ENCODE measurements at regions not wholly inside any gene's neighbourhood (a gene's known extent, or its start where the extent isn't known, plus 50 kb on each side); places are given as distances from the start of the nearest gene placed in this dataset.

DNA sequence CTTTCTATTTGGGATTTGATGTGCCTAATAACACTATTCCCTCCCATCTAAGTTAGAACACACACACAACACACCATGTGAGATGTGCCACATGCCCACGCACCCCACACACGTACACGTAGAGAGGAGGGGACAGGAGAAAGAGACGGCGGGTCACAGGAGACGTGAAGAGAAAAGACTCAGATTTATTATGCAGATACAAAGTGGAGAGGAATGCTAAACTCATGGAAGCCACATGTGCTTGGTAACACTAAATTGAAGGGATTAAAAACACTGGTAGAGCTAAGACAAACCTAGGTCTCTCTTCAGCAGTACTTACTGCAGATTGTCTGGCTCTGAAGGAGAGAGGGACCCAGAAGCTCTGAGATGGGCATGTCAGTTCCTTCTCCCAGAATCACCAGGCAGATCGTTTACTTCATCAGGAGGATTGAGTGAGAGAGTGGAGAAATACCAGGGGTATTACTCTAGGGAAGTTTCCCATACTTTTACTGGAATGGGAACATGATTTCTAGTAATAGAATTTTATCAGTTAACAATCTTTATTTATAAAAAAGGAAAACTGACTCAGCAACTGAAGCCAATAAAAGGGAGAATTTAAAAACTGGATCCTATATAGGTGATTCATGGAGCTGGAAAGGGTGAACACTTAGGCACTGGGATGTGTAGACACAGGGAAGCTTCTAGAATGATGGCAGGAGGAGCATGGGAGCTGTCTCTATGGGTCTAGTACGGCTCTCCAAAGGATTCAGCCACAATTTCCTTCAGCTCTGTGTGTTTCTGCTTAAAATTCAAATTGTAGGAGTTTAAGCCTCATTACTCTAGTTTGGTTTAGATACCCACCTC lies 139.4 kb downstream of the MACIR start:
- DNase-seq (ENCODE audit: low read depth), result no peak
- H3K4me3 ChIP-seq (ENCODE audit: low read depth, low read length), result no peak overlapping the region
- TF ChIP-seq, protein P1, sequence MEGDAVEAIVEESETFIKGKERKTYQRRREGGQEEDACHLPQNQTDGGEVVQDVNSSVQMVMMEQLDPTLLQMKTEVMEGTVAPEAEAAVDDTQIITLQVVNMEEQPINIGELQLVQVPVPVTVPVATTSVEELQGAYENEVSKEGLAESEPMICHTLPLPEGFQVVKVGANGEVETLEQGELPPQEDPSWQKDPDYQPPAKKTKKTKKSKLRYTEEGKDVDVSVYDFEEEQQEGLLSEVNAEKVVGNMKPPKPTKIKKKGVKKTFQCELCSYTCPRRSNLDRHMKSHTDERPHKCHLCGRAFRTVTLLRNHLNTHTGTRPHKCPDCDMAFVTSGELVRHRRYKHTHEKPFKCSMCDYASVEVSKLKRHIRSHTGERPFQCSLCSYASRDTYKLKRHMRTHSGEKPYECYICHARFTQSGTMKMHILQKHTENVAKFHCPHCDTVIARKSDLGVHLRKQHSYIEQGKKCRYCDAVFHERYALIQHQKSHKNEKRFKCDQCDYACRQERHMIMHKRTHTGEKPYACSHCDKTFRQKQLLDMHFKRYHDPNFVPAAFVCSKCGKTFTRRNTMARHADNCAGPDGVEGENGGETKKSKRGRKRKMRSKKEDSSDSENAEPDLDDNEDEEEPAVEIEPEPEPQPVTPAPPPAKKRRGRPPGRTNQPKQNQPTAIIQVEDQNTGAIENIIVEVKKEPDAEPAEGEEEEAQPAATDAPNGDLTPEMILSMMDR (conservative IDR thresholded peaks at IDR 0.05; ENCODE audit: low read depth, low read length), result no peak

DNA sequence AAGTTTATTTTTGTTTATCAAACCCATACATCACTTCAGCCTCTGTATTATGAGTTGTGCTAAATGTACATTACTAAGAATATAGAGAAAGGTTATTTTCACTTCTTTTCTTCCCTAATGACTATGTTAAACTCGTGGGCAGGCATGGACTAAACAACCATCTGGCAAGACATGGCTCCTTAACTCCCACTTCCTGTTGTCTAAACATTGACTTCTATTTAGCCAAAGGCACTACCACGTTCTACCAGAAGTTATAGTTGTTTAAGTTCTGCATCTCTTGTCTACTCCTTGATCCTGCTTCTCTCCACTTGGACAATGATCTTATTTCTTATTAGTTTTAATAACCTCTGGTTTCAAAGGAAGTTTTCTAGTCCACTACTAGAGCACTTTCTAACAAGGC lies 136.1 kb downstream of the MACIR start:
- no peak overlapping the region for H3K4me3 ChIP-seq (ENCODE audit: low read depth, low read length)
- TF ChIP-seq, protein P1 (conservative IDR thresholded peaks at IDR 0.05; ENCODE audit: low read depth, low read length), result no peak
- DNase-seq (ENCODE audit: low read depth), result no peak

DNA sequence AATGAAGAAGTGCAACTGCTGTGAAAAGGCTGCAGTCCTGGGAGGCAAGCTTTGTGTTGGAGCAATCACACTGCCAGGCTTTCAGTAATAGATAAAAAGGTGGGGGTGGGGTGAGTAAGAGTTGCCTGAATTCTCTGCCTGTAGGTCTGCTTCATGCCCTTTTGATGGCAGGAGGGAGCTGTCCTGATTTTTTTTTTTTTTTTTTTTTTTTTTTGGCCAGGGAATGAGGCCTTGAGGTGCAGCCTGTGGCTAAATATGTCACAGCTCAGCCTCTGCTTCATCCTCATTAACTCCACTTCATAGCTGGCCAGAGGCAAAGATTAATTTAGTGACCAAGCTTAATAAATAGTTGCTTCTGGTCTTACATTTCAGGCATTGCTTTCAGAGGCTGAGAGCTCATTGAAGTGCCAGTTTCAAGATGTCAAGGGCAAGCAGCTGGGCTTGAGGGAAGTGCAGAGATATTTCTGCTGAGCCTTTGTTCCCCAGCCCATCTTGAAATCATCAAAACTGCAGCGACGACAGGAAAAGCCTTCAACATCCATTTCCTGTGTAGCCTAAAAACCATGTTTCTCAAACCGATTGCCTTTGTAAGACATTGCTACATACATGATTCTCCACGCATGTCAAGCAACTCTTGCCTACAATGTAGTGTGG lies 134.7 kb downstream of the MACIR start:
- TF ChIP-seq, protein P1 (conservative IDR thresholded peaks at IDR 0.05; ENCODE audit: low read depth, low read length), result peak; percentile 48
- peak; percentile 60 for DNase-seq (ENCODE audit: low read depth)
- no peak overlapping the region for H3K4me3 ChIP-seq (ENCODE audit: low read depth, low read length)

DNA sequence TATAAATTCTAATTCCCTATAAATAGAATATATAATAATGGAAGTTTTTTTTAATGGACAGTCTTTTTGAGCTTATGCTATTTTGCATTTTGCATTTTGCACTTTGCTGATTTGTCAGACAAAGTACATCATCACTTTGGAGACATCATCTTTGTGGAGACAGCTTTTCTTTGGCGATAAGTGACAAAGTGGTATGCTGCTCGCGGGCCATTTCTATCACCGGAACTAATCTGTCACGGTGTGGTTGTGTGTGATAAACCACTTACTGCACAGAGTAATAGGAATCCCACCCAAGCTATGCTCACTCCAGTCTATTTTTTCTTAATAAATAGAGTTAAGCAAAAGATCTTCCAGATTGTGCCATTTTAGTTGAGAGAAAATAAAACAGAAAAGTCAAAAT lies 133.1 kb downstream of the MACIR start:
- H3K4me3 ChIP-seq (ENCODE audit: low read depth, low read length), result no peak overlapping the region
- TF ChIP-seq, protein P1 (conservative IDR thresholded peaks at IDR 0.05; ENCODE audit: low read depth, low read length), result no peak
- no peak for DNase-seq (ENCODE audit: low read depth)

DNA sequence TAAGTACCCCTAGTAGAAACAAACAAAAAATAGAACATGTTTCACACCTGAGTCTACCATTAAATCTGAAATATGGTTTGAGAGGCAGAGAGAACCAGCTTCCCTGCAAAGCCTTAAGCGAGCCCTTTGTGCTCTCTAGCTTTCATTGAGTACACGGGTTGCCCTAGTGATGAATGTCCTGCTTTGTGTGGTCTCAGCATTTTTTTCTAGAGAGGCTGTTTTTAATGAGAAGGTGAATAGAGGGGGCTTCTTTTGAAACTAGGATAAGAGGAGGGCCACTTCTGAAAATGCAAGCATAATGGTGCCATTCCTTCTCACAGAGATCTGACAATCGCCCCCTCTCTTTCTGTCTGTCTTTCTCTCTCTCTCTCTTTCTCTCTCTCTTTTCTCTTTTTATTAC lies 131.3 kb downstream of the MACIR start:
- TF ChIP-seq, protein P1 (conservative IDR thresholded peaks at IDR 0.05; ENCODE audit: low read depth, low read length), result no peak
- no peak overlapping the region for H3K4me3 ChIP-seq (ENCODE audit: low read depth, low read length)
- no peak for DNase-seq (ENCODE audit: low read depth)

DNA sequence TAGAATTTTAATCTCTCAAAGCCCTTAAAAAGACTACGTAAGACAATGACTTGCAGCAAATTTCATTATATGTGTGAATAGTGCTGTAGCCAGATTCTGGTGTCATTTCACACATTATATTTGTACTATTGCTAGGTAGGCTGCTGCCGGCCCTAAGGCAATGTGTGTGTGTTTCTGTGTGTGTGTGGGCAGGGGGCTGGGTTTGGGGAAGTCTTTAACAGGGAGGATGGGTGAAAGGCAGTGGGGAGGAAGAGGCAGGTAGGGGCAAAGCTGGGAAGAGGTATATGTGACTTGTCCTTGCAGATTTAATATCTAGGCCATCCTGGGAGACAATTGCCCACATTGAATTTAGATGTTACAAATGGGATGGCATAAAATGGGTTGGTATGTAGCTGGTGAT lies 130.8 kb downstream of the MACIR start:
- H3K4me3 ChIP-seq (ENCODE audit: low read depth, low read length), result no peak overlapping the region
- no peak for DNase-seq (ENCODE audit: low read depth)
- TF ChIP-seq, protein P1 (conservative IDR thresholded peaks at IDR 0.05; ENCODE audit: low read depth, low read length), result no peak

Data from choroid plexus epithelial cell (primary cell).